ENCODE measurements at regions not wholly inside any gene's neighbourhood (a gene's known extent, or its start where the extent isn't known, plus 50 kb on each side); places are given as distances from the start of the nearest gene placed in this dataset.
"Not testable (repeated sequence)": the region's sequence is repeated elsewhere in the genome, so short reads cannot be mapped to it uniquely, and the experiment has no call there.

- TF ChIP-seq POLR2AphosphoS5 (IDR thresholded peaks at IDR 0.05; ENCODE audit: low read depth, low read length); POLR2A (IDR thresholded peaks at IDR 0.05; ENCODE audit: low read depth, low read length); TAF1 (IDR thresholded peaks at IDR 0.05; ENCODE audit: low read depth, low read length); SPI1 (IDR thresholded peaks at IDR 0.05; ENCODE audit: low read depth, low read length); POU2F2 (IDR thresholded peaks at IDR 0.05; ENCODE audit: low read depth, low read length); PAX5 (IDR thresholded peaks at IDR 0.05; ENCODE audit: insufficient read depth, low read length, severe bottlenecking): not testable (repeated sequence)
Measured at GRCh38 chrY:21760243-21760642, 134.1 kb downstream of the RBMY1D start.

Measured in GM12891 (cell line).